Limb (tissue), 2 donors: ENCODE measurements at regions not wholly inside any gene's neighbourhood (a gene's known extent, or its start where the extent isn't known, plus 50 kb on each side); places are given as distances from the start of the nearest gene placed in this dataset.
A peak's percentile ranks its signal among the peaks of the same experiment; 100 is the strongest.
"Not testable (repeated sequence)": the region's sequence is repeated elsewhere in the genome, so short reads cannot be mapped to it uniquely, and the experiment has no call there.

Experiments used
- DNase-seq, 2 donors: peaks; one replicate each; pipeline ENCODE4 v3.0.0-alpha.2; 2016; ENCODE audit errors: extremely low spot score in 2 of 2

DNA sequence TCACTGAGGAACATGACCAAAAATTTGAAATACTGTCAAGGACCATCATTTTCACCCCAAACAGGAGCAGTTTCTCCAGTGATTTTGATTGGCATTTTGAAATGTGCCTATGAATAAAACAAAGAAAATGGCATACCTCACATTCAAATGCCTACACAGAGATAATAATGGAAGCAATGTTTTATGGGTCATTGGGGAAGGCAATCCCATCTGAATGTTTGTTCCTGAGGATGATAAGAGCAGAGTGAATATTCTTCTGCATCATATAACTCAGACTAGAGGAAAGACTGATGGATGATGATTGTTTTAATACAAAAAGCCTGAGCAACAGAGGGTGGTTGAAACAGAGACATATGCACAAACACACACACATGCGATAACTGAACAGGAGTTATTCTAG lies 2749.9 kb downstream of the PCDH9 start:
- no peak for DNase-seq

DNA sequence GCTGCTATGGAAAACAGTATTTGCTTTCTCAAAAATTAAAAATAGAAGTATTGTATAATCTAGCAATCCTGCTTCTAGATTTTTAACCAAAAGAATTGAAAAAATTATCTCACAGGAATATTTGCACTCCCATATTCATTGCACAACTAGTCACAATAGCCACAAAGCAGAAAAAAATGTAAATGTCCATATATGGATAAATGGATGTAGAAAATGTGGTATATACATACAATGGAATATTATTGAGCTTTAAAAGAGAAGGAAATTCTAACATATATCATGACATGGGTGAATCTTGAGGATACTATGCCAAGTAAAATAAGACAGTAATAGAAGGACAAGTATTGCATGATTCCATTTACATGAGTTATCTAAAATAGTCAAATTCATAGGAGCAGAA lies 2753.0 kb downstream of the PCDH9 start:
- DNase-seq = no peak

DNA sequence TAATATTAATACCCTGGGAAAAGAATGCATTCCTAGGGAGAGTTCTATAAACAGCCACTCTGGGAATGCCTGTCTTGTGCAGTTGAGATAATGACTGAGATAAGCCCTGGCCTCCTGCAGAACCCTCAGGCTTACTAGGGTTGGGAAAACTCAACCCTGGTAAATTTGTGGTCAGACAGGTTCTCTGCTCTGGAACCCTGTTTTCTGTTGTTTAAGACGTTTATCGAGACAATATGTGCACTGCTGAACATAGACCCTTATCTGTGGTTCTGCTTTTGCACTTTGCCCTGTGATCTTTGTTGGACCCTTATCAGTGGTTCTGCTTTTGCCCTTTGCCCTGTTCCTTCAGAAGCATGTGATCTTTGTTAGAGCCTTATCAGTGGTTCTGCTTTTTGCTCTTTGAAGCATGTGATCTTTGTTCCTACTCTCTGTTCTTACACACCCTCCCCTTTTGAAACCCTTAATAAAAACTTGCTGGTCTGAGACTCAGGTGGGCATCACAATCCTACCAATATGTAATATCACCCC lies 2754.0 kb downstream of the PCDH9 start:
- not testable (repeated sequence) for DNase-seq

DNA sequence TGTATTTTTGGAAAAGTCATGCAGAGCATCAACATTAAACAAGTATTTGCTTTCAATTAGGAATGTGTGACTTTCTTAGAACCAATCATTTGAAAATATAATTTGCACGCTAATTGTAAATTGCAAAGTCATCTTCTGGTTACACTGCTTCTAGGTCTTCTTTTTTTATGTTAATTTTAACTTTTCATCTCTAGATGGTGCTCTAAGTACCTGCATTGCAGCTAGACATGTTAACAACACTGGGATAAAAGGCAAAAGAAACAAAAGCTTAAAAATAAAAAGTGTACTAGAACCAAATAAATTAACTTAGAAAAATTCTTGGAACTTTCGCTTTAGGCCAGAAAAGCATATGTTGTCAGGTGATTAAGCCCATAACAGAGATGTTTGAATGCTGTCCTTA lies 2758.2 kb downstream of the PCDH9 start:
- peak in 1 of 2 donors; percentile 69 for DNase-seq

- DNase-seq = no peak
These were observed 2759.4 kb downstream of the PCDH9 start for GRCh38 chr13:64470751-64471150.

- no peak for DNase-seq
These were observed 2770.4 kb downstream of the PCDH9 start for GRCh38 chr13:64459778-64460177.

DNA sequence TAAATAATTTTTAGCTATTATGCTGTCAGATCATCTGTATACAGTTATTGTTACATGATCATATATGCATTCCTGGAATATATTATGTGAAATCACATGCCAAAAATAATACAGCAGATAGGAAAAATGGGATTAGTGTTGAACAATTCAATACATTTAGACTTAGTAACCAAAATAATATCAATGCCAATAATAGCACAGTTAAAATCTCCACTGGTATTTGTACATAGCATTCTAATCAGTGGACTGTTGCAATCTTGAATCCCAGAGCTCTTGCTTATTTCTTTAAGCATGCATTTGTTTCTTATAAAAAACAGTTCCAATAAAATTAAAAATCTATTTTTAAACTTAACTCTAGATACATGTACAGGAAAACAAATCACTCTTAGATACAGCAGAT lies 2772.2 kb downstream of the PCDH9 start:
- peak in 1 of 2 donors; percentile 63 for DNase-seq

GRCh38 chr13:64455124-64455523 lies 2775.0 kb downstream of the PCDH9 start:
- no peak for DNase-seq

- DNase-seq = no peak
These were observed 2776.3 kb downstream of the PCDH9 start for GRCh38 chr13:64453831-64454230.

- DNase-seq = no peak
These were observed 2783.8 kb downstream of the PCDH9 start for GRCh38 chr13:64446372-64446771.

- no peak for DNase-seq
These were observed 2788.4 kb downstream of the PCDH9 start for GRCh38 chr13:64441740-64442139.

DNA sequence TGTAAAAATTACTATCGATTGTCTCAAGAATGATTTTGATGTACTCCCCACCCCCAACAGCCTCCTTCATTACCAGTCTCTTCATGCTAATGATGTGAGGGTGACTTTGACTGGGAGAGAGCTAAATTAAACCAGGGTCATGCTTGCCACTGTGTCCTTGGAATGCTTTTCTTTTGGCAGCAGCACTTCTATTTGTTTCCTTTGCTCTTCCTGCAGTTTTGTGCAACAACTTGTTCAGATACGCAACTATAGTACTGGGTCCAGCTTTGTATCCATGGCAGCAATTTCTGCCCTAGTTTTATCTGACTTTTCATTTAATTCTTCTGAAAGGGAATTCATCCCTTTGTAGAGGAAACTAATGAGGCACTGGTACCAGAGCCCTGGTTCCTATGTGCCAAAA lies 2792.1 kb downstream of the PCDH9 start:
- no peak for DNase-seq

DNA sequence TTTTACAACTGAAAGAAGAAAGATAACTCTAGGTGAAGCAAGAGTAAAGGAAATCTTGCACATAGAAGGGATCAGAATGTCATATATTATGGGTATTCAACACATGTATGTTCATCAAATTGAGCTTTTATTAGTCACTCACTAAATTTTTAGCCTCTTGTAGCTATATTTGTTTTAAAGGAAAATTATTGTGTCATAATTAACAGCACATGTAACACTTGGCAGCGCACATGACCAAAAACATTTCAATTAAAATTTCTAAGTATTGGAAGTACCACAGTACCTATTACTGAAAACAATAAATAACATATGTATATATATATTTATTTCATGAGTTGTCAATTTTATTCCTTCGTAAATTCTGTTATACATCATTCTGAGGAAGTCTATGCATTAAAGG lies 2800.4 kb downstream of the PCDH9 start:
- no peak for DNase-seq

DNA sequence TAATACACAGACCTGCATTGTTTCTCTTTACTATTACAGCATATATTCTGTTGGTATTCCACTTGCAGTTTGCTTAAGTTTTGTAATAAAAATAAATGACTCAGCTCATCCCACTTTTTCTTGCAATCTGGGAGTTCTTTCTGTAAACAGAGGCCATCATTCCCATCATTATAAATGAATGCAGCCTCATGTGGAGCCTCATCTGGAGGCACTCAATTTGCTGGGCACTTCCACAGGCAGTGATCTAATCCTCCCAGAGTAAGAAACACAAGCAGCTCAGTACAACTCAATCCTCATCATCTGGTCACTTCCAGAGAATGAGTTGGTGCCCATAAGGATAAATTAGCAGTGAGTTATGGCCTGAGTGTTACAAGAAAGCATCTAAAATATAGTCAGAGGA lies 2801.9 kb downstream of the PCDH9 start:
- no peak for DNase-seq

DNA sequence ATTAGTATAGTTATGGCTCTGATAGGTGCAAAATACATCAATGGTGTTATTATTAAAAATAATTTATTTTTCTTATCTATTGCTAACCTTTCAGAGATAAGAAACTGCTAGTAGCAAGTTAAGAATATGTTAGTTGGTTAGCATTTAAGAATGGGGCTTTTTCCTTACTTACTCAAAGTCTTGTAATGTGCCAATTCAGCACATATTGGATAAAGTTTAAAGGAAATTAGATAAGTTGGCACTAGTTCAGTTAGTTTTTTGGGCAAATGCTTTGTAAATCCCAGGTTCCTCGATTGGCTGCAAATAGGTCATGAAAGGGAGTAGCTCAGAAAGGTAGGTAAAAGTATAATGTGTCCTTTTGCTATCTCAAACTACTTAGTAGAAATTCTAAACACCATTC lies 2806.7 kb downstream of the PCDH9 start:
- DNase-seq = no peak

GRCh38 chr13:64420181-64420580 lies 2810.0 kb downstream of the PCDH9 start:
- DNase-seq = no peak

DNA sequence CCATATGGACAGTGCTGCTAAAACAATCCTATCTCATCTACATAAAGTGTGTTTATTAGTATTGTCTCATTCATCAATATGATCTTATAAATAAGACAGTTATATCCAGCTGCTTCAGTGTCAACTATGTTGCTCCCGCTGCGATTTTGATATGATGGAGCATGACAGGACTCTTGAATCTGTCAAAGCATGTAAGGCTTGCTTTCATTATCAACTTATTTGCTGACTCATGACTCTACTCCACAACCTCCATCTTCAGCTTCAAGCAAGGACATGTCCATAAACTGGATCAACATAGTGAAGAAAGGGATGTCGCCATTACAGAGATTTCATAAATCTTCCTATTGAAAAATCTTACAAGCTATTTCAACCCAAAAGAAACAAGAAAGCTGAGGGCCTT lies 2812.6 kb downstream of the PCDH9 start:
- no peak for DNase-seq

DNA sequence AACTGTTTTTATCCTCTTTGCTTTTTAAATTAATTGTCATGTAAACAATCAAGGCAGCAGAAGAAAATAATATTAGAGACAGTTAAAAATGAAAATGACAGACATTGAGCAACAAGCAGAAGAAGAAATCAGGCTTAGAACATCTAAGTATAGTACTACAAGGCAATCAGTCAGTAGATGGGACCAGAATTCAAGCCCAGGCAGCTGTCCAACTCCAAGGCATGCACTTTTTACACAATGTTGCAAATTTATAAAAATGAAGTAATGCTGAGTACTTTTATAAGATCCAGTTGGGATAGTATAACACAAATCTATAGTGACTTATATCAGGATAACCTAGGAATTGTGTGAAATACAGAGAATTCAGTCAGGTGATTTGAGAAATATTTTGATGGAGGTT lies 2815.8 kb downstream of the PCDH9 start:
- DNase-seq = no peak

DNA sequence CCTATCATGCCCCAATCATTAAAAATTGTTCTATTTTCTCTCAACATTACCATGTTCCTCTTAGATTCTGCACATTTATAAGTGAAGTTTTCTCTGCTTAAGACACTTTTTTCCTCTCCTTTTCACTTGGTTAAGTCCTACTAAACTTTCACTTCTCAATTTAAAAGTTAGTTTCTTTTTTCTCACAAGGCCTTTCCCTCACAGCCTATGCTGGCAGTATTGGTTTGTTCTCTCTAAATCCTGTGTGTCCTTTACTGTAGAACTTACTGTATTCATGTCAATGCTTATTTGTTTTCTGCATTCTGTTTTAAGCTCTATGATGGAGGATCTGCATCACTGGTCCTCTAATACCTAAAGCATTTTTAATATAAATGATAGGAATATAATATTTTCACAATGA lies 2816.6 kb downstream of the PCDH9 start:
- DNase-seq = no peak

GRCh38 chr13:64410276-64411053 lies 2819.7 kb downstream of the PCDH9 start:
- DNase-seq = no peak

DNA sequence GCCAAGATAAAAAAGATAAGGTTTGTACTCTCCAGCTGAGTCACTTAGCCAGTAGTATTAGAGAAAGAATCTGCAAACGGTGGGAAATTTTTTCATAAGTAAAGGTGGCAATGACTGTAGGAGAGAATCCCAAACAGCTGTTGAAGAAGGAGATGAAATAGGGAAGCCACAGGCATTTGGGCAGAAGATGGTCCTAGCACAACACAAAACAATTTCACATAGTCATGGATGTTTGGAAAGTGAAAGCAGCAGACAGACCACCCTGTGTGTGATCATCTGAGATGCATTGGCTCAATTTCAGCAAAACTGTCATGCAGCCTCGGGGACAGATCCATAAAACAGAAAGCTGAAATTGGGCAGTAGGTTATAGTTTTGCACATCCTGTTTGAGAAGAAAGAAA lies 2832.4 kb downstream of the PCDH9 start:
- no peak for DNase-seq

GRCh38 chr13:64377606-64378005 lies 2852.5 kb downstream of the PCDH9 start:
- no peak for DNase-seq

DNA sequence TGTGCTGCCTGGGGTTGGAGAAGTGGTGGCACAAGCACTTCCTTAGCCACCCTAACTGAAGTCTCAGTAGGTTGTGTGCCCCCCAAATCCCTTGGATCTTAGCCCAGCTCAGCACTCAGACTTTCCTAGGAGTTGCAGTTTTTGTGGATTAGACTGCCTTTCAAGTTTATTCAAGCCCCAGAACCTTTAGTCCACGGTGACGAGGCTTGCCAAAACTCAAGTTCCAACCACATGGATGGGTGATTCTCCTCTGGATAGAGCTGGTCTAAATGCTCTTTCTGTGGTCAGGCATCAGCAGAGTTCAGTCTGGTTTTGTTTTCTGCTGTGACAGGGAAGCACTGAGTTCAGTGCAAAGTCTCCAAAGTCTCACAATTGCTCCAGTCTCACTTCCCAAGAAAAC lies 2858.7 kb downstream of the PCDH9 start:
- DNase-seq = no peak

DNA sequence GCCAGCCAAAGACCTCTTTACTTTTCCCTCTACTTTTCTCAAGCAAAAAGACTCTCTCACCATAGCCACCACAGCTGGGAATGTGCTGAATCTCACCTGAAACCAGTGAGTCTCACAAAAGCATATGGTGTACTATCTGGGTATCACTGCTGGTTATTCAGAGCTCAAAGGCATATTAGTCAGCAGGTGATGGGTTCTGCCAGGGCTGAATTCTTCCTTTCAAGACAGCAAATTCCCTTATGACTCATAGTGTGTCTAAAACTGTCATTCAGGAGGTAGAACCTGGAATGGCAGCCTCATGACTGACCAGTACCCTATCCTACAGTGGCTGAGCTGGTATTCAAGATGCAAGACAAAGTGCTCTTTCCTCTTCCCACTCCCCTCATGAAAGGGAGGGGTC lies 2859.1 kb downstream of the PCDH9 start:
- no peak for DNase-seq
